ENCODE measurements at regions not wholly inside any gene's neighbourhood (a gene's known extent, or its start where the extent isn't known, plus 50 kb on each side); places are given as distances from the start of the nearest gene placed in this dataset.

DNA sequence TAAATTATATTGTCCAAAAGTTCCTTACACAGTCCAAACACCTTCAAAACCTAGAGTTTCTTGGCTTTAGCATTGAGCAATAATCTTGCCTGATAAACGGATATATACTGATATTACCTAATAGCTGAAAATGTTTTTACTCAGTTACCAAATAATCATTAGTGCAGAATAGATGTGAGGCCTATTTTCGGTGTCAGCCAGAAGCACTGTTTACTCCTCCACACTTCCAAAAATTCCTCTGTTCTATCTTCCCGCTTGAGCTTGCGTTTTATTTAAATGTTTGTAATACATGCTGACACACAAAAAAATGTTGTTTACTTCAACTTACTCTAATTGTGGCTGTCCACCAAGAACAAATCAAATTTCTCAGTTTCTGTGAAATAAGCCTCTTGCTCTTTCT is 606.2 kb upstream of the TEX47 start:
- TF ChIP-seq, protein P1, sequence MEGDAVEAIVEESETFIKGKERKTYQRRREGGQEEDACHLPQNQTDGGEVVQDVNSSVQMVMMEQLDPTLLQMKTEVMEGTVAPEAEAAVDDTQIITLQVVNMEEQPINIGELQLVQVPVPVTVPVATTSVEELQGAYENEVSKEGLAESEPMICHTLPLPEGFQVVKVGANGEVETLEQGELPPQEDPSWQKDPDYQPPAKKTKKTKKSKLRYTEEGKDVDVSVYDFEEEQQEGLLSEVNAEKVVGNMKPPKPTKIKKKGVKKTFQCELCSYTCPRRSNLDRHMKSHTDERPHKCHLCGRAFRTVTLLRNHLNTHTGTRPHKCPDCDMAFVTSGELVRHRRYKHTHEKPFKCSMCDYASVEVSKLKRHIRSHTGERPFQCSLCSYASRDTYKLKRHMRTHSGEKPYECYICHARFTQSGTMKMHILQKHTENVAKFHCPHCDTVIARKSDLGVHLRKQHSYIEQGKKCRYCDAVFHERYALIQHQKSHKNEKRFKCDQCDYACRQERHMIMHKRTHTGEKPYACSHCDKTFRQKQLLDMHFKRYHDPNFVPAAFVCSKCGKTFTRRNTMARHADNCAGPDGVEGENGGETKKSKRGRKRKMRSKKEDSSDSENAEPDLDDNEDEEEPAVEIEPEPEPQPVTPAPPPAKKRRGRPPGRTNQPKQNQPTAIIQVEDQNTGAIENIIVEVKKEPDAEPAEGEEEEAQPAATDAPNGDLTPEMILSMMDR (IDR thresholded peaks at IDR 0.05): no peak
- TF ChIP-seq POLR2A (IDR thresholded peaks at IDR 0.05): no peak
